NCI-H524 treated with DMSO at 0.1 percent for 48 hours (cell line): ENCODE measurements at regions not wholly inside any gene's neighbourhood (a gene's known extent, or its start where the extent isn't known, plus 50 kb on each side); places are given as distances from the start of the nearest gene placed in this dataset.

ENCODE experiments used
- DNase-seq: peaks from one replicate; lab custom pipeline; 2025; lab: John Stamatoyannopoulos, UW

- no peak for DNase-seq
Measured at GRCh38 chr13:39858794-39859193, 203.3 kb downstream of the COG6 start.

- DNase-seq, result peak; percentile 14
Measured at GRCh38 chr13:39859898-39860297, 204.4 kb downstream of the COG6 start.

GRCh38 chr13:39862900-39863299 is 207.4 kb downstream of the COG6 start:
- no peak for DNase-seq

GRCh38 chr13:39864221-39864620 is 208.8 kb downstream of the COG6 start:
- no peak for DNase-seq

- no peak for DNase-seq
Measured at GRCh38 chr13:39866722-39867121, 211.3 kb downstream of the COG6 start.

GRCh38 chr13:39867807-39868206 is 212.3 kb downstream of the COG6 start:
- DNase-seq, result no peak

- DNase-seq, result no peak
Measured at GRCh38 chr13:39870197-39870747, 214.8 kb downstream of the COG6 start.

- DNase-seq, result no peak
Measured at GRCh38 chr13:39874331-39875053, 219.0 kb downstream of the COG6 start.

- DNase-seq, result no peak
Measured at GRCh38 chr13:39875111-39875987, 219.9 kb downstream of the COG6 start.

GRCh38 chr13:39876258-39876657 is 220.8 kb downstream of the COG6 start:
- DNase-seq, result no peak

GRCh38 chr13:39877134-39877533 is 221.7 kb downstream of the COG6 start:
- DNase-seq, result no peak

GRCh38 chr13:39879286-39880035 is 224.0 kb downstream of the COG6 start:
- DNase-seq, result no peak

- DNase-seq, result no peak
Measured at GRCh38 chr13:39881383-39881782, 225.9 kb downstream of the COG6 start.

- no peak for DNase-seq
Measured at GRCh38 chr13:39881887-39882286, 226.4 kb downstream of the COG6 start.

GRCh38 chr13:39884166-39884565 is 228.7 kb downstream of the COG6 start:
- no peak for DNase-seq

GRCh38 chr13:39886336-39886735 is 230.9 kb downstream of the COG6 start:
- no peak for DNase-seq

- no peak for DNase-seq
Measured at GRCh38 chr13:39887387-39887786, 231.9 kb downstream of the COG6 start.

- DNase-seq, result no peak
Measured at GRCh38 chr13:39888865-39889810, 233.7 kb downstream of the COG6 start.

- DNase-seq, result no peak
Measured at GRCh38 chr13:39890537-39890936, 235.1 kb downstream of the COG6 start.

GRCh38 chr13:39892721-39893685 is 237.5 kb downstream of the COG6 start:
- no peak for DNase-seq
